SK-N-MC (cell line): ENCODE measurements at regions not wholly inside any gene's neighbourhood (a gene's known extent, or its start where the extent isn't known, plus 50 kb on each side); places are given as distances from the start of the nearest gene placed in this dataset.

Experiments
- EZH2 ChIP-seq: fragments of 200-600 bp; sonication (generic); IDR thresholded peaks from one replicate; pipeline ENCODE4 v1.6.1; 2017; ENCODE audit warnings: antibody characterized with exemption
- POLR2AphosphoS5 ChIP-seq: IDR thresholded peaks from 2 replicates; pipeline ENCODE4 v1.6.1; 2012; ENCODE audit warnings: mild to moderate bottlenecking, low read depth, low read length, borderline replicate concordance

DNA sequence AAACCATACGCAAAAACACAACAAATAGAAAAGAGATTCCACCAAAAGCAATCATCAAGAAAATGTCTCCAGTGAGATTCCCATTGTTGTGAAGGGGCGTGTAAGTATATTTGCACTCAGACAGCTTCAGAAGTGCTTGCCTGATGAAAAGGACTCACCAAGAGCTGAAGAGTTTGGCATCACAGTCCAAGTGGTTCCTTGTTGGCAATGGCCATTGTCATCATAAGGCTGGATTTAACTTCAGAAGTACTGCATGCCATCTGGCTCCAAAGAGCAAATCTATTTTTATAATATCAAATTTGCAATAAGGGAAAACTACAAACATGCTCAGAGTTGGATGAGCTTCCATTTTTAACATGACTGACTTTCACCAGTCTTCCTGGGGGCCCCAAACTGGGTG, 505.3 kb upstream of the NR2F2 start:
- TF ChIP-seq POLR2AphosphoS5 (no peak), EZH2 (no peak)
